ENCODE measurements at regions not wholly inside any gene's neighbourhood (a gene's known extent, or its start where the extent isn't known, plus 50 kb on each side); places are given as distances from the start of the nearest gene placed in this dataset.

DNA sequence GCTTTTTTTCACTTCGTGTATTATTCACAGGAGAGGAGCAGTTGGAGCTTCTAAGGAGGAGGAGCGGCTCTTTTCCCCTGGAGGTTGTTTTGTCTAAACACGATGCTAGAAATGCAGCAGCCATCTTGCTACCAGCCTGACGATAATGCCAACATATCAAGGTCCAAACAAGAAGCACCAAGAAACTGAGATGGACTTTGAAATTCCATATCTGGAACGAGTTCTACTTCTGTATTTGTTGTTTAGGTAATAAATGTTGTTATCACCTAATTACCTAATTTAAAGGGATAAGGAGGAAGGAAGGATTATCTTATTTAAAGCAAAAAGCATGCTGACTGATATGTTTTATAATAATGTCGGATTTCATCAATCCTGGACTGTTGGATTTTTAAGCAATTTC lies 174.4 kb upstream of the TMPO start:
- TF ChIP-seq, protein P1, sequence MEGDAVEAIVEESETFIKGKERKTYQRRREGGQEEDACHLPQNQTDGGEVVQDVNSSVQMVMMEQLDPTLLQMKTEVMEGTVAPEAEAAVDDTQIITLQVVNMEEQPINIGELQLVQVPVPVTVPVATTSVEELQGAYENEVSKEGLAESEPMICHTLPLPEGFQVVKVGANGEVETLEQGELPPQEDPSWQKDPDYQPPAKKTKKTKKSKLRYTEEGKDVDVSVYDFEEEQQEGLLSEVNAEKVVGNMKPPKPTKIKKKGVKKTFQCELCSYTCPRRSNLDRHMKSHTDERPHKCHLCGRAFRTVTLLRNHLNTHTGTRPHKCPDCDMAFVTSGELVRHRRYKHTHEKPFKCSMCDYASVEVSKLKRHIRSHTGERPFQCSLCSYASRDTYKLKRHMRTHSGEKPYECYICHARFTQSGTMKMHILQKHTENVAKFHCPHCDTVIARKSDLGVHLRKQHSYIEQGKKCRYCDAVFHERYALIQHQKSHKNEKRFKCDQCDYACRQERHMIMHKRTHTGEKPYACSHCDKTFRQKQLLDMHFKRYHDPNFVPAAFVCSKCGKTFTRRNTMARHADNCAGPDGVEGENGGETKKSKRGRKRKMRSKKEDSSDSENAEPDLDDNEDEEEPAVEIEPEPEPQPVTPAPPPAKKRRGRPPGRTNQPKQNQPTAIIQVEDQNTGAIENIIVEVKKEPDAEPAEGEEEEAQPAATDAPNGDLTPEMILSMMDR (IDR thresholded peaks at IDR 0.05; ENCODE audit: insufficient read depth, low read length, poor library complexity, severe bottlenecking), result no peak
- Histone ChIP-seq H3K27me3 (replicated peaks; ENCODE audit: control insufficient read depth, insufficient read depth, low read length) (no peaks in the 10 kb centered on the region), H3K36me3 (ENCODE audit: control insufficient read depth, insufficient read depth, low read length) (no peaks in the 10 kb centered on the region), H3K4me3 (replicated peaks; ENCODE audit: low read depth, low read length) (no peak overlapping the region)
- DNase-seq (ENCODE audit: extremely low read depth, insufficient read length), result no peak

DNA sequence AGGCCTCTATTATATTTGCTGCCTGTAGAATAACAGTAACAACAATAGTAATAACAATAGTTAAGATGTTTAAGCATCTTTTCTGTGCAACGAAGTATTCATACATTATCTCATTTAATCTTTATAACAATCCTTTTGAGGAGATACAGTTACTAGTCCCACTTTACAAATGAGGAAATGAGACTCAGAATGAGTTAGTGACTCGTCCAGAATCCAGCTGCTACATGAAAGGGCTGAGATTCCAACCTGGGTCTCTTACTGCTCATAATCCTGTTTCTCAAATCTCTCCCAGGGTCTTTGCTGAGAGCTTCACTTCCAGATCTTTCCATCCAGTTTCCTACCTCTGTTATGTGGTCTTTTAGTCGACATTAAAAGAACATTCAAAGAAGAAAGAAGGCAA lies 173.7 kb upstream of the TMPO start:
- no peaks in the 10 kb centered on the region for H3K27me3 ChIP-seq (replicated peaks; ENCODE audit: control insufficient read depth, insufficient read depth, low read length)
- H3K36me3 ChIP-seq (ENCODE audit: control insufficient read depth, insufficient read depth, low read length), result no peaks in the 10 kb centered on the region
- no peak for DNase-seq (ENCODE audit: extremely low read depth, insufficient read length)
- no peak overlapping the region for H3K4me3 ChIP-seq (replicated peaks; ENCODE audit: low read depth, low read length)
- TF ChIP-seq, protein P1 (IDR thresholded peaks at IDR 0.05; ENCODE audit: insufficient read depth, low read length, poor library complexity, severe bottlenecking), result no peak

DNA sequence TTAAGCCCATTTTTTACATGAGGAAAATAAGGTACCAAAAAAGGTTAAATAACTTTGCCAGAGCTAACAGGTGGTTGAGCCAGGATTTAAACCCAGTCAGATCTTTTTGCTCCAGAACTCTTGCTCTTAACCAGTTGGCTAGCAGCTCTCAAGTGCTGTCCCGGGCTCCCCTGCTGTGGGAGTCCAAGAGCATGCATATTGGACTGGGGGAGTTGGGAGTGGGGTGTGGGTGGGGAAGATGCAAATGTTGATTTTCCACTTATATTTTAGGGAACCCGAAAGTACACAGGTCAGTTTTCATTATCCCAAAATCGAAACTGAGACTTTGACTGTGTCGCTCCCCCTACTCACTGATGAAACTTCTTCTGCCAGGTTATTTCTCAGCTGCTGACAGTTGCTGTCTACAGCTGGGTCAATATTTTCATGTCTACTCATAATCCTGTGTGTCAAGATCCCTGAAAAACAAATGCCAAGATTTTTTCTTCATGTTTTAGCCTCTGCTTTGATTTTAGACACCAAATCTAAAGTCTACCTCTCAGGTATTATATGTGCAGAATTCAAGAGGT lies 172.3 kb upstream of the TMPO start:
- no peaks in the 10 kb centered on the region for H3K36me3 ChIP-seq (ENCODE audit: control insufficient read depth, insufficient read depth, low read length)
- no peaks in the 10 kb centered on the region for H3K27me3 ChIP-seq (replicated peaks; ENCODE audit: control insufficient read depth, insufficient read depth, low read length)
- DNase-seq (ENCODE audit: extremely low read depth, insufficient read length), result no peak
- no peak overlapping the region for H3K4me3 ChIP-seq (replicated peaks; ENCODE audit: low read depth, low read length)
- TF ChIP-seq, protein P1 (IDR thresholded peaks at IDR 0.05; ENCODE audit: insufficient read depth, low read length, poor library complexity, severe bottlenecking), result no peak

DNA sequence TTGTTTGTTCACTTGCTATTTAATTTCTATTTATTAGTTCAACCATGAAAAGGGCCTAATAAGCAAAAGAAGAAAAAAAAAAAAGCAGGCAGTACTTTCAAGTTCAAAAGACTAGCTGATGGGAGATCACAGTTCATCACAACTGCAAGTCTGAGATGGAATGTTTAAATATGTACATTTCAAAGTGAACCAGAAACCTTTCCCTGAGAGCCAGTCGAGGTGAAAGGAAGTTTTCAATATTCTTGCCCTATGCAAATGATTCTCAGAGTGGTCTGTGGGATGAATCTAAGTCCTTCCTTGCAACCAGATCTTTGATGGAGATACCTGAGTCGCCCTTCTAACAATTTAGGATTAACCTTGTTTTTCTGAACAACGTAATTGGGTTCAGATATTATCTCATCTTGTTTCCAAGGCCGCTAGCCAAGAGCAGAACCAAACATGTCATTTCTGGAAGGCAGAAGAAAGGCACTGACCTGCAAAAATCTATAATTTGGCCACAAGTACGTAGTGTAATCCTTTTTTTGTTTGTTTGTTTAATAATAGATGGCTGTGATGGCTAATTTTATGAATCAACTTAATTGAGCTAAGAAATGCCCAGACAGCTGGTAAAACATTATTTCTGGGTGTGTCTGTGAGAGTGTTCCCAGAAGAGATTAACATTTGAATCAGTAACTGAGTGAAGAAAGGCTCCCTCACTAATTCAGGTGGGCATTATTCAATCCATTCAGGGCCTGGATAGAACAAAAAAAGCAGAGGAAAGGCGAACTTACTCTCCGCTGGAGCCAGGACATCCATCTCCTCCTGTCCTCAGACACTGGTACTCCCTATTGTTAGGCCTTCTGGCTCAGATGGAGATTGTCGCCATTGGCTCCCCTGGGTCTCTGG lies 171.1 kb upstream of the TMPO start:
- H3K36me3 ChIP-seq (ENCODE audit: control insufficient read depth, insufficient read depth, low read length), result no peaks in the 10 kb centered on the region
- DNase-seq (ENCODE audit: extremely low read depth, insufficient read length), result no peak
- TF ChIP-seq, protein P1 (IDR thresholded peaks at IDR 0.05; ENCODE audit: insufficient read depth, low read length, poor library complexity, severe bottlenecking), result no peak
- no peak overlapping the region for H3K4me3 ChIP-seq (replicated peaks; ENCODE audit: low read depth, low read length)
- no peaks in the 10 kb centered on the region for H3K27me3 ChIP-seq (replicated peaks; ENCODE audit: control insufficient read depth, insufficient read depth, low read length)

DNA sequence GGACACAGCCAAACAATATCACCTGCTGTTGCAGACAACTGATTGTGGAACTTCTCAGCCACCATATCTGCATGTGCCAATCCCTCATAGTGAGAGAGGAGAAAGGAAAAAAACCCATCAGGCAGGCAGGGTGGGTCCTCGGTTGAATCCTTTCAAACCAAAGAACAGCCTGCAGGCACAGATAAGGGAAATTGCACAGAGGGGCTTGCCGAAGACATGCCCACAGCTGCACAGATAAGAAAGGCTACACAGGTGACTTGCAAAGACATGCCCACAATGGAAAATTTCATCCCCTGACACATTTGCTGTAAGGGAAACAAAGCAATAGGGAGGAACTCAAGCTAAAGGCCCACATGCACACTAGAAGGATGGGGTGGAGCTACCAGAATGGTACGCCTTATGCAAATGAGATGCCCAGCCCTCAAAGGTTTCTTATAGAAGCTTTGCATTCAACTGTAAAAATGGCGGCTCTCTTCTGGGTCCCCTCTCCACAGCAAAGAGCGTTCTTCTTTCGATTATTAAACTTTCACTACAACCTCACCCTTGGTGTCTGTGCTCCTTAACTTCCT lies 170.0 kb upstream of the TMPO start:
- Histone ChIP-seq H3K4me3 (replicated peaks; ENCODE audit: low read depth, low read length) (no peak overlapping the region), H3K36me3 (ENCODE audit: control insufficient read depth, insufficient read depth, low read length) (no peaks in the 10 kb centered on the region), H3K27me3 (replicated peaks; ENCODE audit: control insufficient read depth, insufficient read depth, low read length) (no peaks in the 10 kb centered on the region; the same call in 1 of the 2 replicates)
- no peak for DNase-seq (ENCODE audit: extremely low read depth, insufficient read length)
- TF ChIP-seq, protein P1 (IDR thresholded peaks at IDR 0.05; ENCODE audit: insufficient read depth, low read length, poor library complexity, severe bottlenecking), result no peak
